PC-3 (cell line): ENCODE measurements at regions not wholly inside any gene's neighbourhood (a gene's known extent, or its start where the extent isn't known, plus 50 kb on each side); places are given as distances from the start of the nearest gene placed in this dataset.

Source experiments
- ATAC-seq: fragments of 200-7000 bp; cut with Tn5 transposase; 2 replicates; pipeline ENCODE4 v1.9.1; 2020; ENCODE audit warnings: mild to moderate bottlenecking, moderate library complexity
- BruUV-seq: library from RNA; stranded (reverse); fragments of 400-500 nt; replicated peaks from 2 replicates; lab custom pipeline; 2021; lab: Mats Ljungman, UMichigan
- CTCF ChIA-PET: fragments of 300-600 bp; sonication (Branson Sonifier 250); formaldehyde crosslinking; loops from one replicate; lab custom pipeline; 2022; ENCODE audit warnings: antibody characterized with exemption; lab: Charles Lee
- POLR2A ChIA-PET: fragments of 300-600 bp; sonication (Branson Sonifier 250); formaldehyde crosslinking; loops from one replicate; lab custom pipeline; 2022; ENCODE audit warnings: antibody characterized with exemption; ENCODE audit not compliant: unreplicated experiment; lab: Charles Lee
- DNase-seq: peaks from one replicate; pipeline ENCODE4 v3.0.0-alpha.2; 2015
- H2AFZ ChIP-seq: fragments of 300-600 bp; sonication (generic); 2 replicates; pipeline ENCODE4 v1.6.0; 2016; ENCODE audit warnings: antibody characterized with exemption, low read length
- H3F3A ChIP-seq: fragments of 300-600 bp; sonication (generic); one replicate; pipeline ENCODE4 v1.6.0; 2017; ENCODE audit warnings: antibody characterized with exemption, low read length, control low read depth, mild to moderate bottlenecking; ENCODE audit not compliant: unreplicated experiment
- H3K27ac ChIP-seq: fragments of 300-600 bp; sonication (generic); 2 replicates; pipeline ENCODE4 v1.5.1; 2016; ENCODE audit warnings: mild to moderate bottlenecking, low read length
- H3K27me3 ChIP-seq: fragments of 300-600 bp; sonication (generic); 2 replicates; pipeline ENCODE4 v1.6.1; 2016; ENCODE audit warnings: low read length, mixed read lengths
- H3K36me3 ChIP-seq: fragments of 300-600 bp; sonication (generic); 2 replicates; pipeline ENCODE4 v1.6.1; 2016; ENCODE audit warnings: low read depth, mixed run types, low read length, mixed read lengths
- H3K4me1 ChIP-seq: fragments of 300-600 bp; sonication (generic); 2 replicates; pipeline ENCODE4 v1.5.1; 2016; ENCODE audit warnings: low read length; ENCODE audit not compliant: insufficient read depth
- H3K4me2 ChIP-seq: fragments of 300-600 bp; sonication (generic); 2 replicates; pipeline ENCODE4 v1.6.0; 2016; ENCODE audit warnings: low read length
- H3K4me3 ChIP-seq: fragments of 300-600 bp; sonication (generic); 2 replicates; pipeline ENCODE4 v1.5.1; 2016; ENCODE audit warnings: mild to moderate bottlenecking, low read length, mixed read lengths
- H3K79me2 ChIP-seq: fragments of 300-600 bp; sonication (generic); 2 replicates; pipeline ENCODE4 v1.6.1; 2017; ENCODE audit warnings: low read length, mixed read lengths
- H3K9ac ChIP-seq: fragments of 300-600 bp; sonication (generic); 2 replicates; pipeline ENCODE4 v1.6.0; 2016; ENCODE audit warnings: mild to moderate bottlenecking, low read length
- H3K9me2 ChIP-seq: fragments of 300-600 bp; sonication (generic); replicated peaks from 2 replicates; pipeline ENCODE4 v1.6.1; 2016; ENCODE audit warnings: mixed run types, low read length, mixed read lengths
- H3K9me3 ChIP-seq: fragments of 300-600 bp; sonication (generic); 2 replicates; pipeline ENCODE4 v1.6.1; 2016; ENCODE audit warnings: low read length, mixed read lengths
- H4K20me1 ChIP-seq: fragments of 300-600 bp; sonication (generic); 2 replicates; pipeline ENCODE4 v1.6.1; 2016; ENCODE audit warnings: low read length, mixed read lengths
- EZH2 ChIP-seq: fragments of 300-600 bp; sonication (generic); IDR thresholded peaks from one replicate; pipeline ENCODE4 v1.6.1; 2017; ENCODE audit warnings: antibody characterized with exemption, mild to moderate bottlenecking, low read length; ENCODE audit not compliant: unreplicated experiment
- EZH2phosphoT487 ChIP-seq: fragments of 300-600 bp; sonication (generic); IDR thresholded peaks from 2 replicates; pipeline ENCODE4 v1.6.1; 2018; ENCODE audit warnings: mild to moderate bottlenecking, antibody characterized with exemption, low read length, borderline replicate concordance
- intact Hi-C: fragments of 100-400 bp; cut with micrococcal nuclease; formaldehyde crosslinking; loops from 2 replicates; pipeline ENCODE4 v1.9.0; 2023
- TF ChIP-seq, protein P1 (sequence below): fragments of 300-600 bp; sonication (generic); conservative IDR thresholded peaks from 2 replicates; pipeline ENCODE4 v1.5.1; 2017; ENCODE audit warnings: antibody characterized with exemption, low read depth, mild to moderate bottlenecking, low read length

DNA sequence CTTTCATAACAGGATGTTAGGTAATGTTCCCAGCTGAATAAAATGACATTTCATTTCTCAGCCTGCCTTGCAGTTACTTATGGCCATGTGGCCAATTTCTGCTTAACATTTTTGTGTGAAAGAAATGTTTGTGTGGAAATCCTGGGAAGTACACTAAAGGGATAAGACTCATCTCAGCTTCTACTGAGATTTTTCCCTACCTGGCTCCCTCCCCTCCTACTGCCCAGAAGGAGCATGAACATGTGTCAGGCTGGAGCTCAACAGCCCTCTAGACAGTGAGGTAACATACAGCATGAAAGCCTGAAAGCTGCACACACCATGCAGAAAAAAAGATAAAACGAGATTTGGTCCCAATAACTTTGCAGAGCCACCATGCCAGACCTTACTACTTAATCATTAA is 288.4 kb upstream of the COX7C start:
- no TSS peak for BruUV-seq
- CTCF ChIA-PET = no interaction called here
- TF ChIP-seq, protein P1, sequence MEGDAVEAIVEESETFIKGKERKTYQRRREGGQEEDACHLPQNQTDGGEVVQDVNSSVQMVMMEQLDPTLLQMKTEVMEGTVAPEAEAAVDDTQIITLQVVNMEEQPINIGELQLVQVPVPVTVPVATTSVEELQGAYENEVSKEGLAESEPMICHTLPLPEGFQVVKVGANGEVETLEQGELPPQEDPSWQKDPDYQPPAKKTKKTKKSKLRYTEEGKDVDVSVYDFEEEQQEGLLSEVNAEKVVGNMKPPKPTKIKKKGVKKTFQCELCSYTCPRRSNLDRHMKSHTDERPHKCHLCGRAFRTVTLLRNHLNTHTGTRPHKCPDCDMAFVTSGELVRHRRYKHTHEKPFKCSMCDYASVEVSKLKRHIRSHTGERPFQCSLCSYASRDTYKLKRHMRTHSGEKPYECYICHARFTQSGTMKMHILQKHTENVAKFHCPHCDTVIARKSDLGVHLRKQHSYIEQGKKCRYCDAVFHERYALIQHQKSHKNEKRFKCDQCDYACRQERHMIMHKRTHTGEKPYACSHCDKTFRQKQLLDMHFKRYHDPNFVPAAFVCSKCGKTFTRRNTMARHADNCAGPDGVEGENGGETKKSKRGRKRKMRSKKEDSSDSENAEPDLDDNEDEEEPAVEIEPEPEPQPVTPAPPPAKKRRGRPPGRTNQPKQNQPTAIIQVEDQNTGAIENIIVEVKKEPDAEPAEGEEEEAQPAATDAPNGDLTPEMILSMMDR = no peak
- TF ChIP-seq EZH2phosphoT487 (no peak), EZH2 (no peak)

DNA sequence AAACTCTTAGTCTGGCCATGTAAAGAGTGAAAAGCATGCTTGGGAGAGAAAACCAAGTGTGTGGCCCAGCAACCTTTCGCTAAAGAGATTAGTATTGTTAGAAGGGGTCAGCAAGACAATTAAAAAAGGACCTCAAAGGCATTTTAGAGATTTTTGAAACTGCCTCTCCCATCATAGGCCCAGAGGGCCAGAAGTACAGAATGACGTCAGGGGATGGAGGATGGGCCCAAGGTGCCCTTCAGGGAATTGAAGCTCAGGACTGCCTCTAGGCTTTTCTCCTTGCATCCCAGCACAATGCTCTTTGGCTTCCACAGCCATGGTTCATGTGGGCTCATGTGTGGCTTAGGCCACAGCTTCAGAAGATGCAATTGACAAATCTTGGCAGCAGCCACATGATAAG is 287.0 kb upstream of the COX7C start:
- DNase-seq (no peak), ATAC-seq (no peak)
- no peak overlapping the region for H3K27ac ChIP-seq
- H3K9me3 ChIP-seq = no peaks in the 10 kb centered on the region
- no peaks in the 10 kb centered on the region for H3K79me2 ChIP-seq
- ChIA-PET POLR2A (no interaction called here), CTCF (no interaction called here)
- H3K36me3 ChIP-seq = no peaks in the 10 kb centered on the region
- no peak overlapping the region for H3K4me3 ChIP-seq
- peaks cover 4% of the 10 kb centered on the region for H3F3A ChIP-seq
- intact Hi-C loops = no loop called here
- BruUV-seq = no TSS peak
- no peak overlapping the region for H2AFZ ChIP-seq
- H4K20me1 ChIP-seq = no peaks in the 10 kb centered on the region
- no peaks in the 10 kb centered on the region for H3K9me2 ChIP-seq
- no peak overlapping the region for H3K4me2 ChIP-seq
- H3K9ac ChIP-seq = no peak overlapping the region
- no peak for TF ChIP-seq EZH2
- H3K27me3 ChIP-seq = no peaks in the 10 kb centered on the region
- no peaks in the 10 kb centered on the region for H3K4me1 ChIP-seq

More for the DNA sequence above, 288.4 kb upstream of the COX7C start:
- Histone ChIP-seq H3K4me2 (no peak overlapping the region), H3K36me3 (no peaks in the 10 kb centered on the region), H3K4me3 (no peak overlapping the region), H3K27me3 (no peaks in the 10 kb centered on the region), H3K9me3 (no peaks in the 10 kb centered on the region), H3K27ac (no peak overlapping the region), H3K79me2 (no peaks in the 10 kb centered on the region), H2AFZ (no peak overlapping the region), H4K20me1 (no peaks in the 10 kb centered on the region), H3F3A (no peaks in the 10 kb centered on the region), H3K9ac (no peak overlapping the region), H3K4me1 (no peaks in the 10 kb centered on the region), H3K9me2 (no peaks in the 10 kb centered on the region)
- DNase-seq (no peak), ATAC-seq (no peak)
- intact Hi-C loops = loop anchor here (10.0 kb wide), 1 partner anchor 175 kb away; no protein-coding TSS in a partner anchor
- POLR2A ChIA-PET = no interaction called here

DNA sequence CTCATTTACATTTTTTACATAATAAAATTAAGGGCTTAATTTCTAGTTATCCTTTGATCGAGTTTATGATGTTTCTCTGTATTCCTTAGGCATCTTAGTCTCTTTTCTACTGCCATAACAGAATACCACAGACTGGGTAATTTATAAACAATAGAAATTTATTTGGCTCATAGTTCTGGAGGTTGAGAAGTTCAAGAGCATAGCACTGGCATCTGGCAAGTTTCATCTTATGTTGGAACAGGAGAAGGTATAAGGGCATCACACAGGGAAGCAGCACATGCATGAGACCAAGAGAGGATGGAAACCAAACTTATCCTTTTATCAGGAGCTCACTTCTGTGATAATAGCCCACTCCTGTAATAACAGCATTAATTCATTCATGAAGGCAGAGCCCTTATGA is 284.9 kb upstream of the COX7C start:
- no peak overlapping the region for H3K9ac ChIP-seq
- H3K4me2 ChIP-seq = no peak overlapping the region
- no peaks in the 10 kb centered on the region for H3K79me2 ChIP-seq
- ChIA-PET CTCF (no interaction called here), POLR2A (no interaction called here)
- no peak overlapping the region for H3K4me3 ChIP-seq
- BruUV-seq = no TSS peak
- H2AFZ ChIP-seq = no peak overlapping the region
- H3K27ac ChIP-seq = no peak overlapping the region
- no peaks in the 10 kb centered on the region for H3K27me3 ChIP-seq
- no peaks in the 10 kb centered on the region for H3K4me1 ChIP-seq
- H3K36me3 ChIP-seq = no peaks in the 10 kb centered on the region
- intact Hi-C loops = no loop called here
- no peaks in the 10 kb centered on the region for H3K9me3 ChIP-seq
- no peak for TF ChIP-seq EZH2phosphoT487
- TF ChIP-seq EZH2 = no peak
- TF ChIP-seq, protein P1 = no peak
- H3K9me2 ChIP-seq = no peaks in the 10 kb centered on the region
- H4K20me1 ChIP-seq = no peaks in the 10 kb centered on the region
- peaks cover 4% of the 10 kb centered on the region for H3F3A ChIP-seq
- ATAC-seq = no peak
- no peak for DNase-seq
